DMS 273 (cell line): ENCODE measurements at regions not wholly inside any gene's neighbourhood (a gene's known extent, or its start where the extent isn't known, plus 50 kb on each side); places are given as distances from the start of the nearest gene placed in this dataset.

Source experiments
- DNase-seq: peaks from one replicate; lab custom pipeline; 2025; ENCODE audit not compliant: unreplicated experiment; lab: John Stamatoyannopoulos, UW

GRCh38 chrX:34072906-34073305, 59.2 kb downstream of the FAM47A start:
- no peak for DNase-seq

GRCh38 chrX:34063616-34064015, 68.5 kb downstream of the FAM47A start:
- no peak for DNase-seq

GRCh38 chrX:34058005-34058404, 74.1 kb downstream of the FAM47A start:
- peak; percentile 1 for DNase-seq

GRCh38 chrX:34053931-34054330, 78.2 kb downstream of the FAM47A start:
- DNase-seq = no peak
